GM18861 (cell line): ENCODE measurements at regions not wholly inside any gene's neighbourhood (a gene's known extent, or its start where the extent isn't known, plus 50 kb on each side); places are given as distances from the start of the nearest gene placed in this dataset.

Experiments
- ATAC-seq: cut with Tn5 transposase; IDR thresholded peaks from one replicate; pipeline ENCODE4 v1.9.1; 2021; ENCODE audit not compliant: unreplicated experiment

- ATAC-seq: no peak
These were observed 299.9 kb upstream of the MYOCD start for GRCh38 chr17:12365805-12366204.

DNA sequence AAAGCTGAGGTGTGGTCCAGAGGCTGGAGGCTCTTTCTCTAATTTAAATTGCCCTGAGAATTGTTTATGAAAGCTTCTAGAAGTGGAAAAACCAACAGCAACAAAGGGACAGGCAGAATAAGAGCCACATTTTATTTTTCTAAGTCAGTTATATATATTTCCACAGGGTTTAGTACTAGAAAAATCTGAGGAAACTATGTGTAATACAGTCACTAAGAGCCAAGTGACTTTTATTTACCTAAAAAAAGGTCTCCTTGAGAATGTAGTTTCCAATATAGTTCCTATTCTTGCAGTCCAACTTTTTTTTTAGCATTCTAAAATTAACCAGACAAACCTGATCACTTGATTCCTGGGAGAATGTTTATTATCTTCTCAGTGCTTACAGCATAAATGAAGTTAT is 296.6 kb upstream of the MYOCD start:
- no peak for ATAC-seq

- ATAC-seq: no peak
These were observed 289.4 kb upstream of the MYOCD start for GRCh38 chr17:12376276-12376675.

DNA sequence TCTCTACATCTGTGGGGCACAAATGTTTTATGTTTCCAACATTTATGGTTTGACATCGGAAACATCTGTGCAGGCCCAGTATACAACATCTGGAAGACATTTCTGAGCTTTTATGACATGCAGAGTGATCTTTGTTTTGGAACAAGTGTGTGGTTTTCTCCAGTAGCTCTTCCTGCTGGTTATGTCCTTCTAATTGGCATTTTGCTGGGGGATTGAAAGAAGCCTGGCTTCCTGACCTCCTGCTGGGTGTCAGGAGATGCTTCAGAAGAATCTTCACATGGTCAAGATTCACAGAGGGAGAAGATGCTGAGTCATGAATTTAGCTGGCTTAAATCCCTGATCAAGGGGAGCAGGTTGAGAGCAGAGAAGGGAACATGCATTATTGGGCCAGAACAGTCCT is 279.5 kb upstream of the MYOCD start:
- ATAC-seq: no peak

DNA sequence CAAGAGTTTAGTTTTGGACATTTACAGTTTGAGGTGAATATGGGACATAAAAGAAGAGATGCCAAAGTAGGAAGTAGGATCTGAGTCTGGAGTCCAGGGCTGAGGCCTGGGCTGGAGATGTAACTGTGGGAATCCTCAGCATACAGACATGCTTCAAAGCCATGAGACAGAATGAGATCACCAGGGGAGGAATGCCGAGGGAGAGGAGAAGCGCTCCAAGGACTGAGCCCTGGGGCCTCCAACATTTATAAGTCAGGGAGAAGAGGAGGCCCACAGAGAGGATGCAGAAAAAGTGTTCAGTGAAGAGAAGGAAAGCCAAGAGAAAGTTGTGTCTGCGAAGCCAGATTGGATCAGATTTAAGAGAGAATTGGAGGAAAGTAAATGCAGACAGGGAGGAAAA is 277.5 kb upstream of the MYOCD start:
- ATAC-seq: no peak

DNA sequence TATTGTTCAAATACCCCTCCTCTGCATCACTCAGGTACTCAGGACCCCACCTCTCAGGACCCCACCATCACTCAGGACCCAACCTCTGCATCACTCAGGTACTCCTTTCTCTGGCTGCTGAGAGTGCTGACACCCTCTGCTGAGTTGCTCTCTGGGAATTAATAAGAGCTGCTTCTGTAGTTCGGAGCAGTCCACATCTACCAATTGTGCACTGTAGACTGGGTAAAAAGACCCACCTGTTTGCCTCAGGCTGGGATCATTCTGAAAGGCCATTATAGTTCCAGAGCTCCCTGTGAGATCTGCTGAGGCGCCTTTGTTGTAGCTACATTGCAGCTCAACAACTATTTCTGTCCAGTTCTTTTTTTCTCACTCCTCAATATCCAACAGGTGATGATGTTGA is 276.3 kb upstream of the MYOCD start:
- ATAC-seq: no peak

GRCh38 chr17:12390631-12391030 is 275.1 kb upstream of the MYOCD start:
- no peak for ATAC-seq

DNA sequence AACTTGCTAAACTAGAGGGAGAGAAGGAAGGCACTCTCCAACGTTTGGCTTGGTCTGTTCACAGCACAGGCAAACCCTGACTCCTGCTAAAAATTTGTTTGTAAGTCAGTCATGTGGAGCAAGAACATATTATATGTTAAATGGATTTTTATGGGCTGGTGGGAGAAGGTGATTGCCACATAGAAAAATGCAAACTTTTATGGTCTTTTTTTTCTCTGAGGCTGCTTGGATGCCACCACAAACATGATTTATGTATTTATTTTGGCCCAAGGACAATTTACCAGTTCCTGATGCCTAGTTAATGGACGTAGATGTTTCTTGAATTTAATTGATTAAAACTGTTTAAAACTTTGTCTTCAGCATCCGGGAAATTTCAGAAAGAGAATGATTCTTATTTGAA is 274.2 kb upstream of the MYOCD start:
- no peak for ATAC-seq

GRCh38 chr17:12395733-12396354 is 269.8 kb upstream of the MYOCD start:
- ATAC-seq: no peak

DNA sequence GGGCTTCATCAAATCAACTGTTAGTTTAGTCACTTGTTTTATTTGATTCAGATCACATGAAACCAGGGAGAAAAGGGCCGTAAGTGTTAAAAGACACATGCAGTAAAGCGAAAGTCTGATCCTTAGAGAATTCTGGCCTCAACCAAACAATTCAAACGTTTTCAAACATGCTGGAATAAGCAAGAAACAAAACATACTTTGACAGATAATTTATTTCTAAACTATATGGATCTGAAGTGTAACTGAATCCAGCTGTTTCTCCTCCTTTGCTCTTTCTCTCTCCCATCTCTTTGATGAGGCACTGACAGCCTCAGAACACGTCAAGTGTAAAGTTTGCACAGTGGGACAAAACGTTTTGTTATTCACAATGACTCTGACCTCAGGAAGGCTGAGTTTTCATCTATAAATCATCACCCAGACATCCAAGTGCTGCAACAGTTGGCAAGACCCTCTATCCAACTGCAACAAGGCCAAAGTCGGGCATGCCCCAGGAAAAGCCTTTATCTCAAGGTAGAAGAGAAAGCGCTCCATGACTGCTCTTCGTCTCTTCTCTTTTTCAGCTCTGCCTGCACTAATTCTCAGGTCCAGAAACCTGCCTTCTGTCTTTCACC is 267.1 kb upstream of the MYOCD start:
- no peak for ATAC-seq

DNA sequence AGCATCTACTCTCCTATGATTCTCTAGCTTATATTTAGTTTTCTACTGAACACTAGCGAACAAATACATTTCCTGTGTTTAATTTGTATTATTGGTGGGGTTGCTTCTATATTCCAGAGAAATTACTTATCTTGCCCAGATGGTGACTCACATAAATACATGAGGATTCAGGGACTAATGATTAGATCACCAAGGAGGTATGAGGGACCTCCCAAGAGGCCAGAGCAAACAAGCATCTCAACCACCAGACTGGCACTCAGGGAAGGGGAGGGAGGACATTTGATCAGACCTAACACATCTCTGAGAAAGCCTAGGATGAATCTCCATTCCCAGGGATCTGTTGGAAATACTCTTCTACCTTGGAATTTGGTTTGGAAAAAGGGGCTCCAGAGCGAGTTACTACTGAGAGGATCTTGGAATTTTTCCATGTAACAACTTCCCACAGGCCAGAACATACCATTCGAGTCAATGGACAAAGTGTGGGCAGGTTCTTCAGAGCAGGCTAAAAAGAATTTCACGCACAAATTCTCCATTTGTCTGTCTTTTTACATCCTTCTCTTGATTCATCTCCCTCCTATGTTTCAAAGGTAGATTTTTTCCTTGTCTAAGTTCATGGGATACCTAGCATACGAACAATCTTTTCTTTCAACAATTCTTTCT is 262.6 kb upstream of the MYOCD start:
- ATAC-seq: no peak

DNA sequence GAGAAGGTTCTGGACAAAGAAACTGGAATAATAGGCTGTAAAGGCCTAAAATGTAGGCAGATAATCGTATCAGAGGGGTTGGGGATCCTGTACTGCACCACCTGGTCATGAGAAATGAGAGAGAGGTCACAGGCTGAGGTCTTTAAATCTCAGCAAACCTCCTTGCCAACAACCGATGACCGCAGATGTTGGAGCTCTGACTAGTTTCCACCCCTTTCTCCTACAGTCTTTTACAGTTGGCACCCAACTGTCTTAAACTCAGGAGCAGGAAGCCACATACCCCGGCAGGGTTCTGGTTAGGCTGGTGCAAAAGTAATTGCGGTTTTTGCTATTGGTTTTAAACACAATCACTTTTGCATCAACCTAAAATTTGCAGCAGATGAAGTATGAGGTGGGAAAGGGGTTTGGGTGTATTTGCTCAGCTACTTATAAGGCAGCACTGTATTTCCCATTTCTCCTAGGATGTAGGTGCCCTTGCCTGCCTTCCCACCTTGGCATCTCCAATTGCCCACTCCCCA is 261.8 kb upstream of the MYOCD start:
- ATAC-seq: no peak

- ATAC-seq: no peak
These were observed 259.0 kb upstream of the MYOCD start for GRCh38 chr17:12406623-12407215.

DNA sequence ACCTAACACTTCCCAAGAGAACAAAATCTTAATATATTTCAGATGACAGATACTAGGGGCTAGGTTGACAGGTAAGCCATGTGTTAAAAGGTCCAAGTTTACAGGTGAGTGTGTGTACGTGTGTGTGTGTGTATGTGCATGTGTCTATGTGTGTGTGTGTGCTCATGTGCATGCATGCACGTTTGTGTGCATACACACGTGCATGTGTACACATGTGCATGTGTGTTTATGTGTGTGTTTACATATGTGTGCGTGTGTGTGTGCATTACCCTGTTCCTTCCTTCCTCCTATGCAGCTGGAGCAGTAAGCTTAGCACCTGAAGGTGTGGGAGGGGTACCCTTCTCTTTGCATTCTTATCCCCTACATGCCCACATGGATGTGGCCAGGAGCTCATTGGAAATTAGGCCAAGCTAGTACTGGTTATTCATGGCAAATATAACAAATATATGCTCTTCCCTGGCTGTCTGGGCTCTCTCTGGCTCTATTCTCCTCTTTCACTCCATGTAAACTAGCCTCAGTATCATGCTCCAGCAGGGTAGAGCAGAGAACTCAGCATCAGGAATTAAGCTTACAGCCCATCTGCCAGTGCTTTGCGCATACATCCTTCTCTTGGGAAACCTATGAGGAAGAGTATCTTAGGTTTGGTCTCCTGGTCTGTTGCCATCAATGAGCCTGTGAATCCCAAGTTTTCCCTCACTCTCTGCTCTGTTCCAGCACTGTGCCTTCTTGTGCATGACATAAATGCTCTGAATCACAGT is 258.0 kb upstream of the MYOCD start:
- no peak for ATAC-seq

- no peak for ATAC-seq
These were observed 256.6 kb upstream of the MYOCD start for GRCh38 chr17:12409082-12409481.

- no peak for ATAC-seq
These were observed 255.0 kb upstream of the MYOCD start for GRCh38 chr17:12410717-12411116.

DNA sequence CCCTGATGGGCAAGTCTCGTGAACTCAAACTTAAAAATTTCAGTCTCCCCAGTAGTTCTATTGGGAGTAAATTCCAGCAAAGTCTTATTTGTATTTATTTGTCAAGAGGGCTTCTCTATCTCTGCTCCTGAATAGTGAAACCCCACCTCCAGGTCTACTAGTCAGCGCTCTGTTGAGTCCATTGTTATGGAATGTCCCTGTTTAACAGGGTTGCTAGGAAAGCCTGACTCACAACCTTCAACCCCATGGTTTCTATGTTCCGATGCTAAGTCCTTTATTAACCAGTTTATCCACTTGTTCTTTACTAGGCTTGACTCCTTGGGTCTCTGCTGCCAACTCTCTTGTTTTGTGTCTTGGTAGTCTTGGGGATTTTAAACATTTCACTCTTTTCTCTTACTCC is 250.7 kb upstream of the MYOCD start:
- ATAC-seq: no peak

DNA sequence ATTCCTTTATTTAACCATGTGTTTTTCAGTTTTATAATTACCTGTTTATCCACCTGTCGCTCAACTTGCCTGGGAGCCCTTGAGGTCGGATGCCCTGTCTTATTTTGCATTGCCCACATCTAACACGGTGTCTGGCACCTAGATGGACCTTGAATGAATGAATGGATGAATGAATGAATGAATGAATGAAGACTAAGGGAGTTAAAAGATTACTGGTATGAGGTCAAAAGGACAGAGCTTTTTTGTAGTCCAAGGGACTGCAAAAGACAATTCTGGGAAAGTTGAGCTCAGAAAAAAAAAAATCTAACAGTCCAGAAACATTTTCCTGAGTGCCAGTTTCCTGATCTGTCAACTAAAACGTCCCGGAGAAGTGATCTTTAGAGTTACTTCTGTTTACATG is 244.6 kb upstream of the MYOCD start:
- no peak for ATAC-seq

DNA sequence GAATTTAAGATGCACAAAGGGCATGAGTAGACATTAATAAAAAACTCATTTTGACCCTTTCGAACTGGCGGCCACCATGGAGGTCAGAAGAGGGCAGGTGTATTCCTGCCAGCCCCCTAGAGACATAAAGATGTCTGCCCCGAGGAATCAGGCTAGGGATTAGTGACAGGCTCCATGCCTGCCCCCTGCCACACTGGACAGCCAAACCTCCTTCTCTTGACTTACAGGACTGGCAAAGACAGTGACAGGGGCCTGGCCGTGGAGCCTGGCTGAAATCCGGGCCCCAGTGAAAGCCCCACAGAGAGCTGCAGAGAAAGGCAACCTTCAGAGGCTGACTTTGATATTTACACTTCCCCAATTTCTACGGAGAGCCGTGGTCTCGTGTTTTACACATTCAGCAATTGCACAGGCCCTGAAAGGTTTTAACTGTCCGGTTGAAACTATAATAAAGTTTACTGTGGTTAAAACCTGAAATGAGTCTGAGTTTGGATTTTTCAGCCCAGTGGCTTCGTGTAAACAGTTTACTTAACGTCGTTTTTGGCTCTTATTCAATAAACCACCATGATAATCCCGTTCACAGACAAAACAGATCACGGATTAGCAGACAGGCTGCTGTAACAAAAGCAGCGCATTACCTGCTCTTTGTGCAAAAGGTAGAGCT is 243.9 kb upstream of the MYOCD start:
- peak; percentile 83 for ATAC-seq

GRCh38 chr17:12422651-12423050 is 243.0 kb upstream of the MYOCD start:
- no peak for ATAC-seq

DNA sequence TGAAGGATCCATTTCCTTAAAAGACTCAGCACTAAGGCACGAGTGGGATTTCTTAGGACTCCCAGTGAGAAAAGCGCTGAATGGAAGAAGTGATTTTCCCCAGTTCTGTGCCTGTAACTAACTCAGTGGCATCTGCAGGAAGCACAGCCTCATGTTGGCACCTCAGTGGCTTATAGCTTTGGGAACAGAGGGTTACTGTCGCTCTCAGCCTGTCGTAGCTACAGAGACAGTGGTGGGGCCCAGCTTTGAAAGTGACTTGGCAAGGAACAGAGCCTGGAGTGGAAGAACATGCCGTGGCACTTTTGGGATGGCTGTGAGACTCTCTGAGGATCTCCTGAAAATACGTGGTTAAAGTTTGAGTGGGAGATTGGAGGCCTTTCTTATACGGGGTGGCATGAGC is 242.4 kb upstream of the MYOCD start:
- no peak for ATAC-seq
